ENCODE measurements at regions not wholly inside any gene's neighbourhood (a gene's known extent, or its start where the extent isn't known, plus 50 kb on each side); places are given as distances from the start of the nearest gene placed in this dataset.

GRCh38 chr5:63025679-63026078 lies 447.1 kb downstream of the LRRC70 start:
- H3K23me2 ChIP-seq (ENCODE audit: low read depth, low read length): no peaks in the 10 kb centered on the region
- no peaks in the 10 kb centered on the region for H3K79me2 ChIP-seq (ENCODE audit: control insufficient read depth in 1 of 2, insufficient read depth in 2 of 2, low read length in 2 of 2)
- peaks cover 3 to 4% of the 10 kb centered on the region in 2 experiments; a peak in 1 of 4 replicates for H3K9me3 ChIP-seq (ENCODE audit: insufficient read depth in 2 of 2, low read depth in 1 of 2, low read length in 1 of 2)
- WGBS, 2 experiments (ENCODE audit: extremely low coverage in 1 of 2, insufficient coverage in 1 of 2, insufficient read length in 1 of 2, insufficient replicate concordance in 2 of 2, low coverage in 1 of 2, low lambda C conversion rate in 2 of 2, missing lambda C conversion rate in 1 of 2): 95% methylated on average over 3 of the region's 3 CpGs; no CpG with 5 or more reads in 1 of the 2 experiments
- H3K79me1 ChIP-seq (ENCODE audit: low read depth, low read length): no peaks in the 10 kb centered on the region
- H2AK5ac ChIP-seq (ENCODE audit: low read depth, low read length): no peak overlapping the region
- H2BK15ac ChIP-seq (ENCODE audit: low read length): no peak overlapping the region
- H3K23ac ChIP-seq (ENCODE audit: insufficient read length): no peak overlapping the region
- no peak overlapping the region for H2BK5ac ChIP-seq (ENCODE audit: low read depth, low read length)
- no peaks in the 10 kb centered on the region for H3K4me1 ChIP-seq (replicated peaks in 1 of 4; ENCODE audit: control insufficient read depth in 3 of 4, insufficient read depth in 4 of 4, low read length in 3 of 4)
- FAIRE-seq: no peak
- H3K36me3 ChIP-seq (ENCODE audit: control insufficient read depth in 2 of 4, insufficient read depth in 4 of 4, low read length in 3 of 4): no peaks in the 10 kb centered on the region
- no peak overlapping the region for H3K4me2 ChIP-seq (ENCODE audit: insufficient read depth in 1 of 2, low read depth in 2 of 2, low read length in 2 of 2)
- no peak overlapping the region for H4K91ac ChIP-seq (replicated peaks; ENCODE audit: insufficient read length, low read length)
- H3K18ac ChIP-seq (ENCODE audit: extremely low read depth, low read length): no peak overlapping the region
- no peak overlapping the region for H2BK12ac ChIP-seq (ENCODE audit: low read depth, low read length)
- H4K5ac ChIP-seq (ENCODE audit: insufficient read length, low read depth, low read length): no peak overlapping the region
- no peak for DNase-seq (ENCODE audit: low read depth in 1 of 2, low spot score in 2 of 2)
- H4K20me1 ChIP-seq (replicated peaks in 1 of 2; ENCODE audit: control insufficient read depth in 1 of 2, insufficient read depth in 2 of 2, low read length in 2 of 2): no peaks in the 10 kb centered on the region
- H2BK20ac ChIP-seq (ENCODE audit: low read length): no peak overlapping the region
- ChIA-PET POLR2A (ENCODE audit: partially characterized antibody) (no interaction called here), CTCF (ENCODE audit: partially characterized antibody) (no interaction called here)
- H3K27me3 ChIP-seq (replicated peaks in 1 of 4; ENCODE audit: control insufficient read depth in 3 of 4, extremely low read depth in 1 of 4, insufficient read depth in 3 of 4, low read length in 3 of 4): no peaks in the 10 kb centered on the region
- no peak overlapping the region for H3K4me3 ChIP-seq (ENCODE audit: extremely low read depth in 1 of 4, insufficient read depth in 2 of 4, low read depth in 3 of 4, low read length in 4 of 4)
- H3K4ac ChIP-seq (replicated peaks; ENCODE audit: insufficient read length, low read depth, low read length): no peak overlapping the region
- no peak overlapping the region for H4K8ac ChIP-seq (ENCODE audit: extremely low read depth, insufficient read depth, low read length)
- H3K56ac ChIP-seq (replicated peaks; ENCODE audit: insufficient read length, low read depth, low read length): no peak overlapping the region
- no peak overlapping the region for H2AFZ ChIP-seq (ENCODE audit: low read length)
- no peak overlapping the region for H3K14ac ChIP-seq (ENCODE audit: insufficient read length)
- H3K9ac ChIP-seq (replicated peaks in 1 of 4; ENCODE audit: extremely low read depth in 1 of 4, low read depth in 3 of 4, low read length in 3 of 4): no peak overlapping the region
- H2BK120ac ChIP-seq (replicated peaks; ENCODE audit: low read depth, low read length): no peak overlapping the region
- no peak overlapping the region for H3K27ac ChIP-seq (ENCODE audit: low read depth, low read length)
- no peak for TF ChIP-seq JUN (IDR thresholded peaks at IDR 0.05; ENCODE audit: low read depth, low read length)
- no peak for TF ChIP-seq KDM4A (IDR thresholded peaks at IDR 0.05; ENCODE audit: low read depth, low read length, severe bottlenecking)
- no peak for TF ChIP-seq GABPA (IDR thresholded peaks at IDR 0.05; ENCODE audit: borderline replicate concordance, insufficient read depth, low read length)
- TF ChIP-seq SUZ12 (IDR thresholded peaks at IDR 0.05; ENCODE audit: low read length): no peak
- no peak for TF ChIP-seq RFX5 (IDR thresholded peaks at IDR 0.05; ENCODE audit: borderline replicate concordance, low read depth, low read length)
- no peak for TF ChIP-seq ATF2 (IDR thresholded peaks at IDR 0.05; ENCODE audit: low read length)
- no peak for TF ChIP-seq TAF7 (optimal IDR thresholded peaks at IDR 0.05; ENCODE audit: borderline replicate concordance, low read depth, low read length)
- TF ChIP-seq MAX (IDR thresholded peaks at IDR 0.05): no peak
- no peak for TF ChIP-seq SRF (IDR thresholded peaks at IDR 0.05; ENCODE audit: low read depth, low read length)
- no peak for TF ChIP-seq POU5F1 (IDR thresholded peaks at IDR 0.05; ENCODE audit: low read depth, low read length)
- TF ChIP-seq BACH1 (IDR thresholded peaks at IDR 0.05; ENCODE audit: low read length): no peak
- TF ChIP-seq POLR2A (IDR thresholded peaks at IDR 0.05; ENCODE audit: control extremely low read depth in 1 of 2, low read depth in 2 of 2, low read length in 2 of 2): no peak
- no peak for TF ChIP-seq E2F6 (IDR thresholded peaks at IDR 0.05)

All from H1 (cell line).